Upper lobe of left lung (tissue), 6 donors: ENCODE measurements at regions not wholly inside any gene's neighbourhood (a gene's known extent, or its start where the extent isn't known, plus 50 kb on each side); places are given as distances from the start of the nearest gene placed in this dataset.
"Not testable (repeated sequence)": the region's sequence is repeated elsewhere in the genome, so short reads cannot be mapped to it uniquely, and the experiment has no call there.

Experiments
- ATAC-seq, 2 donors: fragments of 200-7000 bp; cut with Tn5 transposase; one replicate each; pipeline ENCODE4 v1.9.1; 2022; ENCODE audit warnings: mild to moderate bottlenecking in 2 of 2, moderate library complexity in 2 of 2; ENCODE audit not compliant: low FRiP score in 2 of 2
- DNase-seq, 2 donors: peaks; one replicate each; pipeline ENCODE4 v3.0.0-alpha.2; 2019 to 2020
- H3K27ac ChIP-seq, 4 donors: fragments of 200-600 bp; sonication (generic); one replicate each; pipeline ENCODE4 v1.5.1; 2016 to 2019
- H3K27me3 ChIP-seq, 4 donors: fragments of 200-600 bp; sonication (generic); one replicate each; pipeline ENCODE4 v1.5.1; 2017 to 2019
- H3K36me3 ChIP-seq, 4 donors: fragments of 200-600 bp; sonication (generic); one replicate each; pipeline ENCODE4 v1.5.1; 2016 to 2019
- H3K4me1 ChIP-seq, 4 donors: fragments of 200-600 bp; sonication (generic); one replicate each; pipeline ENCODE4 v1.5.1; 2018 to 2019
- H3K4me3 ChIP-seq, 4 donors: fragments of 200-600 bp; sonication (generic); one replicate each; pipeline ENCODE4 v1.5.1; 2017 to 2019; ENCODE audit warnings: mild to moderate bottlenecking in 2 of 4, moderate library complexity in 1 of 4
- H3K9me3 ChIP-seq, 4 donors: fragments of 200-600 bp; sonication (generic); one replicate each; pipeline ENCODE4 v1.5.1; 2018 to 2019
- CTCF ChIP-seq, 6 experiments: fragments of 450-650 bp in 4 of 6; fragments of 200-600 bp in 2 of 6; sonication (generic) in 2 of 6; IDR thresholded peaks; one replicate each; pipeline ENCODE4 v1.5.1; 2016 to 2019; ENCODE audit warnings: antibody characterized with exemption in 6 of 6
- EP300 ChIP-seq, 4 donors: sonication (generic); formaldehyde crosslinking; IDR thresholded peaks; one replicate each; pipeline ENCODE4 v1.5.1; 2017; ENCODE audit warnings: antibody characterized with exemption in 4 of 4, control low read depth in 2 of 4
- POLR2A ChIP-seq, 4 donors: fragments of 450-650 bp; IDR thresholded peaks; one replicate each; pipeline ENCODE4 v1.5.1; 2016 to 2017; ENCODE audit warnings: antibody characterized with exemption in 4 of 4, mild to moderate bottlenecking in 2 of 4
- POLR2AphosphoS5 ChIP-seq, 2 donors: sonication (generic); formaldehyde crosslinking; IDR thresholded peaks; one replicate each; pipeline ENCODE4 v1.5.1; 2017; ENCODE audit warnings: antibody characterized with exemption in 2 of 2
- WGBS, 2 donors: methylation state at CpG; one replicate each; pipeline ENCODE4 v1.1.5; 2017 to 2018; 5-methylcytosine and 5-hydroxymethylcytosine counted together
- donor health status: DM: no; HTN: no; CAD: no; lungs with moderate emphysema.
- donor health status: DM: no; HTN: yes; CAD: no; lungs with severe emphysema.

GRCh38 chr9:73090214-73090613 lies 61.5 kb upstream of the ANXA1 start:
- Histone ChIP-seq H3K27me3 (no peaks in the 10 kb centered on the region), H3K9me3 (no peaks in the 10 kb centered on the region), H3K36me3 (no peaks in the 10 kb centered on the region), H3K4me1 (peaks cover 0 to 9% (median 3%) of the 10 kb centered on the region in 4 donors), H3K27ac (no peak overlapping the region), H3K4me3 (no peak overlapping the region)
- no peak for DNase-seq
- 64 to 77% methylated on average over 3 of the region's 3 CpGs for WGBS, 2 donors
- TF ChIP-seq POLR2A (IDR thresholded peaks at IDR 0.05) (no peak), POLR2AphosphoS5 (IDR thresholded peaks at IDR 0.05) (no peak), EP300 (IDR thresholded peaks at IDR 0.05) (no peak), CTCF (IDR thresholded peaks at IDR 0.05) (no peak)
- no peak for ATAC-seq

- Histone ChIP-seq H3K9me3 (no peaks in the 10 kb centered on the region), H3K27ac (no peak overlapping the region), H3K4me1 (peaks cover 0 to 9% (median 3%) of the 10 kb centered on the region in 4 donors), H3K36me3 (no peaks in the 10 kb centered on the region), H3K27me3 (no peaks in the 10 kb centered on the region), H3K4me3 (no peak overlapping the region)
- no peak for ATAC-seq
- 75 to 80% methylated on average over 3 of the region's 3 CpGs for WGBS, 2 donors
- no peak for DNase-seq
- TF ChIP-seq POLR2A (IDR thresholded peaks at IDR 0.05): no peak
- TF ChIP-seq CTCF (IDR thresholded peaks at IDR 0.05): no peak
- TF ChIP-seq POLR2AphosphoS5 (IDR thresholded peaks at IDR 0.05): no peak
- TF ChIP-seq EP300 (IDR thresholded peaks at IDR 0.05): no peak
Measured at GRCh38 chr9:73089304-73089985, 62.2 kb upstream of the ANXA1 start.

GRCh38 chr9:73087876-73088275 lies 63.8 kb upstream of the ANXA1 start:
- not testable (repeated sequence) for DNase-seq, H3K9me3 ChIP-seq, ATAC-seq, H3K27me3 ChIP-seq, H3K36me3 ChIP-seq, H3K4me3 ChIP-seq, H3K4me1 ChIP-seq, H3K27ac ChIP-seq
- WGBS, 2 donors: 51 to 81% methylated on average over 3 of the region's 4 CpGs
- TF ChIP-seq POLR2AphosphoS5 (IDR thresholded peaks at IDR 0.05): peak in 1 of 2 donors; percentile 29

GRCh38 chr9:73083519-73083918 lies 68.1 kb upstream of the ANXA1 start:
- Histone ChIP-seq H3K27me3 (no peaks in the 10 kb centered on the region), H3K27ac (no peak overlapping the region), H3K4me1 (no peaks in the 10 kb centered on the region), H3K4me3 (no peak overlapping the region), H3K9me3 (no peaks in the 10 kb centered on the region), H3K36me3 (no peaks in the 10 kb centered on the region)
- TF ChIP-seq CTCF (IDR thresholded peaks at IDR 0.05): no peak
- TF ChIP-seq POLR2AphosphoS5 (IDR thresholded peaks at IDR 0.05): no peak
- TF ChIP-seq EP300 (IDR thresholded peaks at IDR 0.05): no peak
- no peak for TF ChIP-seq POLR2A (IDR thresholded peaks at IDR 0.05)
- DNase-seq (no peak), ATAC-seq (no peak)

GRCh38 chr9:73081979-73082657 lies 69.5 kb upstream of the ANXA1 start:
- DNase-seq (no peak), ATAC-seq (peak in 1 of 2 donors; percentile 78)
- H3K4me1 ChIP-seq: no peaks in the 10 kb centered on the region
- H3K27me3 ChIP-seq: no peaks in the 10 kb centered on the region
- H3K36me3 ChIP-seq: no peaks in the 10 kb centered on the region
- 90 to 96% methylated on average over 2 of the region's 2 CpGs for WGBS, 2 donors
- TF ChIP-seq EP300 (IDR thresholded peaks at IDR 0.05) (no peak), POLR2AphosphoS5 (IDR thresholded peaks at IDR 0.05) (no peak), CTCF (IDR thresholded peaks at IDR 0.05) (peak; percentile 40 to 68 (median 63)), POLR2A (IDR thresholded peaks at IDR 0.05) (no peak)
- no peak overlapping the region for H3K4me3 ChIP-seq
- no peaks in the 10 kb centered on the region for H3K9me3 ChIP-seq
- no peak overlapping the region for H3K27ac ChIP-seq
